ENCODE measurements at regions not wholly inside any gene's neighbourhood (a gene's known extent, or its start where the extent isn't known, plus 50 kb on each side); places are given as distances from the start of the nearest gene placed in this dataset.

- TF ChIP-seq FOS (IDR thresholded peaks at IDR 0.05; ENCODE audit: borderline replicate concordance, insufficient read depth, low read length) (no peak), GATA2 (IDR thresholded peaks at IDR 0.05; ENCODE audit: insufficient read depth, insufficient read length, low read depth, low read length) (no peak), POLR2AphosphoS5 (IDR thresholded peaks at IDR 0.05; ENCODE audit: insufficient read depth, low read depth, low read length) (no peak), POLR2A (IDR thresholded peaks at IDR 0.05; ENCODE audit: low read depth, low read length) (no peak), EZH2 (IDR thresholded peaks at IDR 0.05; ENCODE audit: borderline replicate concordance, low read depth, low read length, severe bottlenecking) (no peak), CTCF (IDR thresholded peaks at IDR 0.05; ENCODE audit: extremely low read depth in 1 of 2, insufficient read depth in 1 of 2, low read depth in 1 of 2, low read length in 2 of 2) (no peak), JUN (IDR thresholded peaks at IDR 0.05; ENCODE audit: borderline replicate concordance, insufficient read depth, insufficient read length, low read depth) (no peak), MYC (IDR thresholded peaks at IDR 0.05; ENCODE audit: low read depth, low read length) (no peak)
- no peak overlapping the region for H2AFZ ChIP-seq (ENCODE audit: low read depth, low read length)
- H3K4me3 ChIP-seq (replicated peaks in 1 of 3; ENCODE audit: insufficient read depth in 1 of 3, low read depth in 1 of 3, low read length in 3 of 3): no peak overlapping the region
- dilution Hi-C loops (cut with MboI; ENCODE audit: extremely low pct_ligation_motif_present, low sequenced_read_pairs): no loop called here
- H3K4me2 ChIP-seq (ENCODE audit: insufficient read depth, low read length): no peak overlapping the region
- intact Hi-C loops (cut with micrococcal nuclease): no loop called here
- CTCF ChIA-PET: no interaction called here
- H3K79me2 ChIP-seq (ENCODE audit: control insufficient read depth, insufficient read depth, low read length): no peaks in the 10 kb centered on the region
- no peak overlapping the region for H3K9ac ChIP-seq (replicated peaks; ENCODE audit: extremely low read depth, insufficient read depth, low read length)
- DNase-seq (ENCODE audit: low read depth, low spot score): no peak
- no peaks in the 10 kb centered on the region for H3K4me1 ChIP-seq (ENCODE audit: control insufficient read depth, extremely low read depth, insufficient read depth, low read length)
- H3K36me3 ChIP-seq (ENCODE audit: control insufficient read depth in 2 of 2, extremely low read depth in 1 of 2, insufficient read depth in 2 of 2, low read length in 2 of 2): no peaks in the 10 kb centered on the region
- H3K9me3 ChIP-seq (replicated peaks; ENCODE audit: control insufficient read depth, insufficient read depth, low read length): no peaks in the 10 kb centered on the region
- no TSS peak for BruUV-seq (replicated peaks)
- no peaks in the 10 kb centered on the region for H4K20me1 ChIP-seq (replicated peaks; ENCODE audit: control insufficient read depth, extremely low read depth, insufficient read depth, low read length)
- POLR2A ChIA-PET: no interaction called here
- H3K27me3 ChIP-seq (ENCODE audit: control insufficient read depth in 2 of 2, insufficient read depth in 2 of 2, low read length in 2 of 2): no peaks in the 10 kb centered on the region
- H3K27ac ChIP-seq (ENCODE audit: insufficient read depth, low read depth, low read length): no peak overlapping the region
- no peaks in the 10 kb centered on the region for H3K9me1 ChIP-seq (replicated peaks; ENCODE audit: control insufficient read depth, extremely low read depth, insufficient read depth, low read length)
- no peak for FAIRE-seq
These were observed 286.7 kb upstream of the GRIP1 start for GRCh38 chr12:66965621-66966020.
